SK-N-MC (cell line): ENCODE measurements at regions not wholly inside any gene's neighbourhood (a gene's known extent, or its start where the extent isn't known, plus 50 kb on each side); places are given as distances from the start of the nearest gene placed in this dataset.

Source experiments
- EZH2 ChIP-seq: fragments of 200-600 bp; sonication (generic); IDR thresholded peaks from one replicate; pipeline ENCODE4 v1.6.1; 2017; ENCODE audit warnings: antibody characterized with exemption
- FOXP2 ChIP-seq: optimal IDR thresholded peaks from 2 replicates; pipeline ENCODE3; 2011; ENCODE audit warnings: mild to moderate bottlenecking, moderate library complexity; ENCODE audit not compliant: insufficient read depth; ENCODE audit errors: extremely low read length, control extremely low read depth
- POLR2AphosphoS5 ChIP-seq: IDR thresholded peaks from 2 replicates; pipeline ENCODE4 v1.6.1; 2012; ENCODE audit warnings: mild to moderate bottlenecking, low read depth, low read length, borderline replicate concordance

GRCh38 chr4:153912301-153912700, 123.4 kb upstream of the SFRP2 start:
- TF ChIP-seq POLR2AphosphoS5 (no peak), EZH2 (no peak), FOXP2 (no peak)
